Mesothelial cell of epicardium (in vitro differentiated cells): ENCODE measurements at regions not wholly inside any gene's neighbourhood (a gene's known extent, or its start where the extent isn't known, plus 50 kb on each side); places are given as distances from the start of the nearest gene placed in this dataset.

ENCODE experiments used
- DNase-seq, 2 experiments: peaks; one replicate each; pipeline ENCODE4 v3.0.0; 2021; ENCODE audit warnings: low spot score in 2 of 2; ENCODE audit not compliant: unreplicated experiment in 2 of 2
- H3K27ac Mint-ChIP-seq: 2 replicates; pipeline ENCODE4 v1.8.0; 2021; ENCODE audit warnings: mixed read lengths
- H3K27me3 Mint-ChIP-seq: 2 replicates; pipeline ENCODE4 v1.8.0; 2021; ENCODE audit warnings: low read depth, mixed read lengths
- H3K36me3 Mint-ChIP-seq: 2 replicates; pipeline ENCODE4 v1.8.0; 2021; ENCODE audit warnings: mixed read lengths
- H3K4me1 Mint-ChIP-seq: 2 replicates; pipeline ENCODE4 v1.8.0; 2021; ENCODE audit warnings: mixed read lengths
- H3K4me3 Mint-ChIP-seq: 2 replicates; pipeline ENCODE4 v1.8.0; 2021; ENCODE audit warnings: mild to moderate bottlenecking, moderate library complexity, mixed read lengths
- H3K9me3 Mint-ChIP-seq: 2 replicates; pipeline ENCODE4 v1.8.0; 2021; ENCODE audit warnings: mixed read lengths
- CTCF ChIP-seq: fragments of 200-600 bp; sonication (generic); IDR thresholded peaks from one replicate; pipeline ENCODE4 v1.5.0; 2021; ENCODE audit warnings: antibody characterized with exemption; ENCODE audit not compliant: unreplicated experiment

GRCh38 chr5:71841107-71841506, 122.0 kb downstream of the CARTPT start:
- Mint-ChIP-seq H3K27ac (no peak overlapping the region), H3K4me3 (no peak overlapping the region), H3K36me3 (no peaks in the 10 kb centered on the region), H3K4me1 (peaks cover 5% of the 10 kb centered on the region), H3K27me3 (no peaks in the 10 kb centered on the region), H3K9me3 (peaks cover 8% of the 10 kb centered on the region)
- no peak for TF ChIP-seq CTCF
- no peak for DNase-seq

- Mint-ChIP-seq H3K27ac (no peak overlapping the region), H3K4me3 (no peak overlapping the region), H3K27me3 (no peaks in the 10 kb centered on the region), H3K4me1 (no peaks in the 10 kb centered on the region), H3K9me3 (peaks cover 22% of the 10 kb centered on the region), H3K36me3 (no peaks in the 10 kb centered on the region)
- no peak for TF ChIP-seq CTCF
- DNase-seq = no peak
These were observed 124.0 kb downstream of the CARTPT start for GRCh38 chr5:71843111-71843510.

- H3K4me1 Mint-ChIP-seq = no peaks in the 10 kb centered on the region
- peaks cover 34% of the 10 kb centered on the region for H3K9me3 Mint-ChIP-seq
- no peak for TF ChIP-seq CTCF
- H3K36me3 Mint-ChIP-seq = peaks cover 6% of the 10 kb centered on the region
- H3K27ac Mint-ChIP-seq = no peak overlapping the region
- no peak overlapping the region for H3K4me3 Mint-ChIP-seq
- DNase-seq = no peak
- no peaks in the 10 kb centered on the region for H3K27me3 Mint-ChIP-seq
These were observed 125.8 kb downstream of the CARTPT start for GRCh38 chr5:71844862-71845261.

GRCh38 chr5:71859515-71859914, 140.4 kb downstream of the CARTPT start:
- DNase-seq = no peak
- H3K9me3 Mint-ChIP-seq = peaks cover 26% of the 10 kb centered on the region
- H3K4me3 Mint-ChIP-seq = no peak overlapping the region
- peaks cover 4% of the 10 kb centered on the region for H3K4me1 Mint-ChIP-seq
- no peaks in the 10 kb centered on the region for H3K27me3 Mint-ChIP-seq
- TF ChIP-seq CTCF = no peak
- peaks cover 7% of the 10 kb centered on the region for H3K36me3 Mint-ChIP-seq
- no peak overlapping the region for H3K27ac Mint-ChIP-seq

- Mint-ChIP-seq H3K27ac (no peak overlapping the region), H3K27me3 (no peaks in the 10 kb centered on the region), H3K4me1 (peaks cover 4% of the 10 kb centered on the region), H3K4me3 (no peak overlapping the region), H3K36me3 (peaks cover 7% of the 10 kb centered on the region), H3K9me3 (peaks cover 21% of the 10 kb centered on the region)
- no peak for DNase-seq
- TF ChIP-seq CTCF = no peak
These were observed 141.0 kb downstream of the CARTPT start for GRCh38 chr5:71860048-71860447.

GRCh38 chr5:71861682-71862081, 142.6 kb downstream of the CARTPT start:
- DNase-seq = no peak
- Mint-ChIP-seq H3K4me3 (no peak overlapping the region), H3K9me3 (peaks cover 7% of the 10 kb centered on the region), H3K4me1 (peaks cover 4% of the 10 kb centered on the region), H3K27ac (no peak overlapping the region), H3K27me3 (no peaks in the 10 kb centered on the region), H3K36me3 (no peaks in the 10 kb centered on the region)
- no peak for TF ChIP-seq CTCF
